ENCODE measurements at regions not wholly inside any gene's neighbourhood (a gene's known extent, or its start where the extent isn't known, plus 50 kb on each side); places are given as distances from the start of the nearest gene placed in this dataset.
"Not testable (repeated sequence)": the region's sequence is repeated elsewhere in the genome, so short reads cannot be mapped to it uniquely, and the experiment has no call there.

DNA sequence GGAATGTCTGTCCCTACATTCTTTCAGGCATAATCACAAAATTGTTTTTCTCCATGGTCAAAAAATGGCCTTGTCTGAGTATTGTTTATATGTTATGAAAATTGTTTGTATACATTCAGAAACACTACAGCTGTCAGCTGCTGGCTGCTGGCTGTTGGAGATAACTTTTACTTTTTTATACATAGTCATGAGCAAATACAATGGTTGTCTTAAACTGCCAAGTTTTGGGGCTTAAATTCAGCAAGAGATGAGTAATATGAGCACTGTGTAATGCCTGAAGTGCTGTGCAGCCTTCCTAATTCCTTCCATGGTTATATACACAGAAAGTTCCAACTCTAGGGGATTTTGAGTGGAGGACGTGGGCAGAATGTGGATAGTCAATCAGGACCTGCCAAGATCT lies 168.9 kb upstream of the RMP24 start:
- H3K9me3 ChIP-seq (ENCODE audit: control insufficient read depth, low read length), result no peaks in the 10 kb centered on the region
- 49% methylated on average over 1 of the region's 1 CpG for WGBS

GRCh38 chr18:35804377-35804776 lies 168.1 kb upstream of the RMP24 start:
- ATAC-seq, result no peak
- H3K4me3 ChIP-seq (ENCODE audit: low read length), result no peak overlapping the region
- no peaks in the 10 kb centered on the region for H3K4me1 ChIP-seq (ENCODE audit: control insufficient read depth, insufficient read depth, low read length)
- no peak for DNase-seq
- H3K9me3 ChIP-seq (ENCODE audit: control insufficient read depth, low read length), result no peaks in the 10 kb centered on the region
- WGBS, result 84% methylated on average over 2 of the region's 2 CpGs
- H3K27me3 ChIP-seq (ENCODE audit: control insufficient read depth, insufficient read depth), result no peaks in the 10 kb centered on the region
- no peak overlapping the region for H3K27ac ChIP-seq (ENCODE audit: low read length)
- intact Hi-C loops (cut with DNase I), result no loop called here

More for the DNA sequence above, 168.9 kb upstream of the RMP24 start:
- H3K27me3 ChIP-seq (ENCODE audit: control insufficient read depth, insufficient read depth), result no peaks in the 10 kb centered on the region
- intact Hi-C loops (cut with DNase I), result no loop called here
- no peak overlapping the region for H3K4me3 ChIP-seq (ENCODE audit: low read length)
- H3K4me1 ChIP-seq (ENCODE audit: control insufficient read depth, insufficient read depth, low read length), result no peaks in the 10 kb centered on the region
- ATAC-seq, result no peak
- DNase-seq, result no peak
- no peak overlapping the region for H3K27ac ChIP-seq (ENCODE audit: low read length)

DNA sequence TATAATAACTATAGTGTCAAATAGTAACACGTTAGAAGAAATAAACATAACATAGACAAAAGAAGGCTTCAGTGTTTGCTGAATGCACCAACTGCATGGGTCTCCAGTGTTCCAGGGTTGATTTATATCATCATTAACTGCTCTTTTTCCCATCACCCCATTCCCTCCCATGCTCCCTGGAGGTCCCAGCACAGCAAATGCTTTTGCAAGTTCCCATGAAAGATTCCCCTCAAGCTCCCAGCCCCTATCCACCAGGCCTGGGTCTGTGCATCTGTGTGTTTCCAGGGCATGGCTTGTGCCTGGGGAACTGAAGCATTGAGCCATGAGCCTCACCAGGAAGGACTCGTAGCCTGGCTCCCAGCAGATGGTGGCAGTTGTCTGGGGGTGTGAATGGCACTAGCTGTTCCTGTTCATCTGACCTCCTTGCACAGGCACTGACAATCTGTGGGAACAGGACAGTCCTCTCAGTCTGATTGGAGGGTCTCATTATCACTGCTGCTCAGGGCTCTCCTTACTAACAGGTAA lies 164.6 kb upstream of the RMP24 start:
- no peak for DNase-seq
- no peak overlapping the region for H3K27ac ChIP-seq (ENCODE audit: low read length)
- no peak overlapping the region for H3K4me3 ChIP-seq (ENCODE audit: low read length)
- H3K9me3 ChIP-seq (ENCODE audit: control insufficient read depth, low read length), result no peaks in the 10 kb centered on the region
- 56% methylated on average over 2 of the region's 2 CpGs for WGBS
- ATAC-seq, result peak in 1 of 2 donors; percentile 41
- no peaks in the 10 kb centered on the region for H3K27me3 ChIP-seq (ENCODE audit: control insufficient read depth, insufficient read depth)
- H3K4me1 ChIP-seq (ENCODE audit: control insufficient read depth, insufficient read depth, low read length), result no peaks in the 10 kb centered on the region
- intact Hi-C loops (cut with DNase I), result no loop called here

- no peaks in the 10 kb centered on the region for H3K4me1 ChIP-seq (ENCODE audit: control insufficient read depth, insufficient read depth, low read length)
- ATAC-seq, result no peak
Observed at GRCh38 chr18:35808796-35809195, 163.7 kb upstream of the RMP24 start.

DNA sequence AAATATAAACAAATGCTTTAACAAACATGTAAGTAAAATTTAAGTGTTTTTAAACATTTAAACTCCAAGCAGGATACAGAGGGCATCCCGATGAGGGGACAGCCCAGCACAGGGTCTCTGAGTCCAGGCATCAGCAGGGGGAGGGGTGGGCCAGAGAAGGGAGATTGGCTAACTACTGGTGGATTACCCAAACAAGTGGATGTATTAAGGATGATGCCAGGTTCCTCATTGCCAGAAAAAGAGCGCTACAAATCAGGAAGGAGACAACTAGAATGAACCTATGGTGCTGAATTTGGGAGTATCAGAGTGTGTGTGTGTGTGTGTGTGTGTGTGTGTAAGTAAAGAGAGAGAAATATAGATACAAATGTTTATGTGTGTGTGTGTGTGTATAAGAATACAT lies 162.0 kb upstream of the RMP24 start:
- Histone ChIP-seq H3K27me3 (ENCODE audit: control insufficient read depth, insufficient read depth) (no peaks in the 10 kb centered on the region), H3K4me3 (ENCODE audit: low read length) (no peak overlapping the region), H3K27ac (ENCODE audit: low read length) (no peak overlapping the region), H3K4me1 (ENCODE audit: control insufficient read depth, insufficient read depth, low read length) (no peaks in the 10 kb centered on the region), H3K9me3 (ENCODE audit: control insufficient read depth, low read length) (no peaks in the 10 kb centered on the region)
- ATAC-seq (no peak), DNase-seq (no peak)
- intact Hi-C loops (cut with DNase I), result no loop called here
- 77% methylated on average over 2 of the region's 2 CpGs for WGBS

More at GRCh38 chr18:35808796-35809195, 163.7 kb upstream of the RMP24 start:
- H3K9me3 ChIP-seq (ENCODE audit: control insufficient read depth, low read length), result no peaks in the 10 kb centered on the region
- H3K4me3 ChIP-seq (ENCODE audit: low read length), result no peak overlapping the region
- intact Hi-C loops (cut with DNase I), result no loop called here
- H3K27ac ChIP-seq (ENCODE audit: low read length), result no peak overlapping the region
- no peak for DNase-seq
- 74% methylated on average over 5 of the region's 5 CpGs for WGBS
- H3K27me3 ChIP-seq (ENCODE audit: control insufficient read depth, insufficient read depth), result no peaks in the 10 kb centered on the region

- intact Hi-C loops (cut with DNase I), result no loop called here
- no peak for DNase-seq
- 74% methylated on average over 3 of the region's 3 CpGs for WGBS
Observed at GRCh38 chr18:35811896-35812295, 160.6 kb upstream of the RMP24 start.

DNA sequence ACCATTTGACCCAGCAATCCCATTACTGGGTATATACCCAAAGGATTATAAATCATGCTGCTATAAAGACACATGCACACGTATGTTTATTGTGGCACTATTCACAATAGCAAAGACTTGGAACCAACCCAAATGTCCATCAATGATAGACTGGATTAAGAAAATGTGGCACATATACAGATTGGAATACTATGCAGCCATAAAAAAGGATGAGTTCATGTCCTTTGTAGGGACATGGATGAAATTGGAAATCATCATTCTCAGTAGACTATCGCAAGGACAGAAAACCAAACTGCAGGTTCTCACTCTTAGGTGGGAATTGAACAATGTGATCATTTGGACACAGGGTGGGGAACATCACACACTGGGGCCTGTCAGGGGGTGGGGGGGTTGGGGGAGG lies 157.5 kb upstream of the RMP24 start:
- H3K9me3 ChIP-seq (ENCODE audit: control insufficient read depth, low read length); intact Hi-C loops (cut with DNase I); DNase-seq; H3K27ac ChIP-seq (ENCODE audit: low read length); H3K27me3 ChIP-seq (ENCODE audit: control insufficient read depth, insufficient read depth); H3K4me1 ChIP-seq (ENCODE audit: control insufficient read depth, insufficient read depth, low read length); ATAC-seq; H3K4me3 ChIP-seq (ENCODE audit: low read length): not testable (repeated sequence)
- WGBS, result 97% methylated on average over 1 of the region's 2 CpGs

More at GRCh38 chr18:35811896-35812295, 160.6 kb upstream of the RMP24 start:
- no peak overlapping the region for H3K27ac ChIP-seq (ENCODE audit: low read length)
- no peak for ATAC-seq
- no peaks in the 10 kb centered on the region for H3K4me1 ChIP-seq (ENCODE audit: control insufficient read depth, insufficient read depth, low read length)
- no peaks in the 10 kb centered on the region for H3K27me3 ChIP-seq (ENCODE audit: control insufficient read depth, insufficient read depth)
- no peak overlapping the region for H3K4me3 ChIP-seq (ENCODE audit: low read length)
- H3K9me3 ChIP-seq (ENCODE audit: control insufficient read depth, low read length), result no peaks in the 10 kb centered on the region

DNA sequence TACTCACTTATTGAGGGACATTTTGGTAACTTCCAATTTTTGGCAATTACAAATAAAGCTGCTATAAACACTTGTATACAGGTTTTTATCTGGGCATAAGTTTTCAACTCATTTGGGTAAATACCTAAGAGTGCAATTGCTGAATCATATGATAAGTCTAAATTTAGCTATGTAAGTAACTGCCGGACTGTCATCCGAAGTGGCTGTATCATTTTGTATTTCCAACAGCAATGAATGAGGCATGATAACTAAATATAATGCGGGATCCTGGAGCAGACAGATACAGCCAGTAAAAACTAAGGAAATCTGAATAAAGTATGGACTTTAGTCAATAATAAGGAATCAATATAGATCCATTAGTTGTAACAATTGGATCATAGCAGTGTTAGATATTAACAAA lies 156.5 kb upstream of the RMP24 start:
- peak; percentile 31 to 50 for ATAC-seq
- no peaks in the 10 kb centered on the region for H3K27me3 ChIP-seq (ENCODE audit: control insufficient read depth, insufficient read depth)
- no peak overlapping the region for H3K27ac ChIP-seq (ENCODE audit: low read length)
- H3K9me3 ChIP-seq (ENCODE audit: control insufficient read depth, low read length), result no peaks in the 10 kb centered on the region
- DNase-seq, result no peak
- no peak overlapping the region for H3K4me3 ChIP-seq (ENCODE audit: low read length)
- H3K4me1 ChIP-seq (ENCODE audit: control insufficient read depth, insufficient read depth, low read length), result peaks cover 2% of the 10 kb centered on the region
- 62% methylated on average over 3 of the region's 3 CpGs for WGBS
- intact Hi-C loops (cut with DNase I), result no loop called here

DNA sequence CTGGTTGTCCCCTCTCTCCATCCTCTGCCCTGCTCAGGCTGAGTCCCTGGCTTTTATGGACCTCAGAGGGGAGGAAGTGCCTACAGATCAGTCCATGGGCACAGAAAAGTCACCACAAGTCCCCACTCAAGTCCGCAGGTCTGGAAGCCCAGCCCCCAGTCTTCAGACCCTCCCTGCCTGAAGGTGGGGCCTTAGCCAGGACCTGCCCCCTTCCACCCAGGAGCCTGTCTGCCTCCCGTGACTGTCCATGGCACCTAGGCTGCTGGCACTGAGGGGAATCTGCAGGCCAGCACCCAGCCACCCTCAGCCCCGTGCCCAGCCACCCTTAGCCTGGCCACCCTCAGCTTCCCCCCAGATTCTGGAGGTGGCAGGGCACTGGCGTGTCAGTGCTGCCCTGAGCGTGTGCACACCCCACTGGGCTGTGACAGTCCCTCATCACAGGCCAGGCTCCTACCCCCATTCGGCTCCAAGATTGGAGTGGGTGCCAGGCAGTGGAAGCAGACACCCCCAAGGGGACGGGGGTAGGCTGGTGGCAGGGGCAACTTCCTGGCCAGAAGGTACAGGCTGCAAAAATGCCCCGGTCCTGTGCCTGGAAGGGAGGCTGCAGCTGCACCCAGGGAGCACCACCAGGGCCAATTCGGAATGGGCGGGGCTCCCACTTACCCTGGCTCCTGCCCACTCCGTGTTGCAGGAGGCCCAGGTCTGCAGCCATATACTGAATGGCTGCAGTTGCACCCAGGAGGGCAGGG lies 154.7 kb upstream of the RMP24 start:
- ATAC-seq, result peak; percentile 13 to 29
- H3K4me3 ChIP-seq (ENCODE audit: low read length), result no peak overlapping the region
- no peaks in the 10 kb centered on the region for H3K9me3 ChIP-seq (ENCODE audit: control insufficient read depth, low read length)
- peaks cover 2% of the 10 kb centered on the region for H3K4me1 ChIP-seq (ENCODE audit: control insufficient read depth, insufficient read depth, low read length)
- intact Hi-C loops (cut with DNase I), result no loop called here
- H3K27ac ChIP-seq (ENCODE audit: low read length), result no peak overlapping the region
- H3K27me3 ChIP-seq (ENCODE audit: control insufficient read depth, insufficient read depth), result no peaks in the 10 kb centered on the region
- DNase-seq, result no peak
- WGBS, result 83% methylated on average over 11 of the region's 11 CpGs

DNA sequence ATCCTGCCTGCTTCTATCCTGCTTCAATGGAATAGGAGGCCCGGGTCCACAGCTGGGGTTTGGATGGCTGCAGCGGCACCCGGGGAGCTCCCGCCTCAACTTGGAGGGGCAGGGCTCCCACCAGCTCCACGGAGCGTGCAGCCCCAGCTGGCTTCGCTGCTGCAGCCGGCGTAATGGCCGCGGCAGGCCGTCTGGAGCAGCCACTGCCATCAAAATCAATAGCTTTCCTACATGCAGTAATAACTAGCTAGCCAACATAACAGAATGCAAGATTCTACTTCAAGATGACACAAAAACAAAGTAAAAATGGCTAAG lies 154.2 kb upstream of the RMP24 start:
- H3K4me3 ChIP-seq (ENCODE audit: low read length), result no peak overlapping the region
- H3K27me3 ChIP-seq (ENCODE audit: control insufficient read depth, insufficient read depth), result no peaks in the 10 kb centered on the region
- WGBS, result 94% methylated on average over 12 of the region's 12 CpGs
- DNase-seq, result no peak
- H3K4me1 ChIP-seq (ENCODE audit: control insufficient read depth, insufficient read depth, low read length), result peaks cover 2% of the 10 kb centered on the region
- intact Hi-C loops (cut with DNase I), result no loop called here
- no peak overlapping the region for H3K27ac ChIP-seq (ENCODE audit: low read length)
- no peaks in the 10 kb centered on the region for H3K9me3 ChIP-seq (ENCODE audit: control insufficient read depth, low read length)
- ATAC-seq, result no peak

DNA sequence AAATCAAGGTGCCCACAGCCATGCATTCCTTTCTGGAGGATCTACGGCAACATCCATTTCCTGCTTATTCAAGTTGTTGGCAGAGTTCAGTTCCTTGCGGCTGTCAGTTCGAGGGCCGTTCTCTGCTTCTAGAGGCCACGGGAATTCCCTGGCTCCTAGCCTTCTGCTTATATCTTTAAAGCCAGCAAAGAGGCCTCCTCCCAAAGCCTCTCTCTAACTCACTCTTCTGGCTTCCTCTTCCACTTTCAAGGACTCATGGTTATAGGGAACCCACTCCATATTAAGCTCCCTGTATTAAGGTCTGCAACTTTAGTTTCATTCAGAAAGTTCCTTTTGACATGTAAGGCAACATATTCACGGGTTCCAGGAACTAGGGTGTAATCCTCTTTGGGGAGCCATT lies 150.1 kb upstream of the RMP24 start:
- no peak for DNase-seq
- no peak overlapping the region for H3K4me3 ChIP-seq (ENCODE audit: low read length)
- no peak for ATAC-seq
- intact Hi-C loops (cut with DNase I), result no loop called here
- H3K27ac ChIP-seq (ENCODE audit: low read length), result no peak overlapping the region
- peaks cover 2% of the 10 kb centered on the region for H3K4me1 ChIP-seq (ENCODE audit: control insufficient read depth, insufficient read depth, low read length)
- H3K27me3 ChIP-seq (ENCODE audit: control insufficient read depth, insufficient read depth), result no peaks in the 10 kb centered on the region
- H3K9me3 ChIP-seq (ENCODE audit: control insufficient read depth, low read length), result no peaks in the 10 kb centered on the region
- WGBS, result 50% methylated on average over 6 of the region's 6 CpGs

DNA sequence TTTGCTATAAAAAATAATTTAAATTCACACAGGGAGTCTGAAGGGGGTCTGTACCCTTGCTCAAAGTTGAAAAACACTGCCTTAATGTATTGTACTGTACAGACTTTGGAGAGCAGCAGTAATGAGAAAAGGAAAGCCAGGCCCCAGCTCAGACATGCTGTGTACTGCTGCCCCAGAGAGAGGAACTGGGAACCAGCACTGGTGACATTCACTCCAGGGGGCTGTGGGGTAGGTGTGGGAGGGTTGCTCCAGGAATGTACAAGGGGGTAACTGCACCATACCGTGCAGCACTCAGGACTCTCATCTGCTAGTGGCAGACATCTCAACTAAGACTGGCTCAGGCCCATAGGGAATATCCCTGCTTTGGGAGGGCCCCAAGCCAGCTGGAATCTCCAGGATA lies 146.0 kb upstream of the RMP24 start:
- 53% methylated on average over 1 of the region's 1 CpG for WGBS
- no peaks in the 10 kb centered on the region for H3K9me3 ChIP-seq (ENCODE audit: control insufficient read depth, low read length)
- no peak overlapping the region for H3K27ac ChIP-seq (ENCODE audit: low read length)
- ATAC-seq (no peak), DNase-seq (no peak)
- intact Hi-C loops (cut with DNase I), result no loop called here
- H3K4me3 ChIP-seq (ENCODE audit: low read length), result no peak overlapping the region
- no peaks in the 10 kb centered on the region for H3K27me3 ChIP-seq (ENCODE audit: control insufficient read depth, insufficient read depth)
- no peaks in the 10 kb centered on the region for H3K4me1 ChIP-seq (ENCODE audit: control insufficient read depth, insufficient read depth, low read length)

Measured in right cardiac atrium (tissue), 5 donors.